ENCODE measurements at regions not wholly inside any gene's neighbourhood (a gene's known extent, or its start where the extent isn't known, plus 50 kb on each side); places are given as distances from the start of the nearest gene placed in this dataset.

- DNase-seq, result no peak
- 50% methylated on average over 2 of the region's 6 CpGs for WGBS (ENCODE audit: insufficient coverage, low lambda C conversion rate)
- Histone ChIP-seq H3K27me3 (ENCODE audit: control insufficient read depth, insufficient read depth, low read length) (no peaks in the 10 kb centered on the region), H3K27ac (ENCODE audit: low read length) (no peak overlapping the region), H3K36me3 (ENCODE audit: control insufficient read depth, insufficient read depth, low read length) (no peaks in the 10 kb centered on the region), H3K4me3 (ENCODE audit: low read length) (no peak overlapping the region), H3K4me1 (ENCODE audit: control insufficient read depth, insufficient read depth, low read length) (peaks cover 18% of the 10 kb centered on the region), H3K9me3 (ENCODE audit: control insufficient read depth, low read depth, low read length) (peaks cover 6% of the 10 kb centered on the region)
Observed at GRCh38 chr13:48594096-48594815, 59.5 kb upstream of the CYSLTR2 start.

- H3K9me3 ChIP-seq (ENCODE audit: control insufficient read depth, low read depth, low read length), result peaks cover 6% of the 10 kb centered on the region
- H3K27ac ChIP-seq (ENCODE audit: low read length), result no peak overlapping the region
- WGBS (ENCODE audit: insufficient coverage, low lambda C conversion rate), result 100% methylated on average over 1 of the region's 7 CpGs
- H3K4me3 ChIP-seq (ENCODE audit: low read length), result no peak overlapping the region
- H3K27me3 ChIP-seq (ENCODE audit: control insufficient read depth, insufficient read depth, low read length), result no peaks in the 10 kb centered on the region
- DNase-seq, result peak; percentile 84 to 86
- no peaks in the 10 kb centered on the region for H3K36me3 ChIP-seq (ENCODE audit: control insufficient read depth, insufficient read depth, low read length)
- H3K4me1 ChIP-seq (ENCODE audit: control insufficient read depth, insufficient read depth, low read length), result peaks cover 15% of the 10 kb centered on the region
Observed at GRCh38 chr13:48595431-48596429, 58.0 kb upstream of the CYSLTR2 start.

- Histone ChIP-seq H3K9me3 (ENCODE audit: control insufficient read depth, low read depth, low read length) (peaks cover 8% of the 10 kb centered on the region), H3K27ac (ENCODE audit: low read length) (no peak overlapping the region), H3K27me3 (ENCODE audit: control insufficient read depth, insufficient read depth, low read length) (no peaks in the 10 kb centered on the region), H3K4me1 (ENCODE audit: control insufficient read depth, insufficient read depth, low read length) (peaks cover 2% of the 10 kb centered on the region), H3K4me3 (ENCODE audit: low read length) (no peak overlapping the region), H3K36me3 (ENCODE audit: control insufficient read depth, insufficient read depth, low read length) (no peaks in the 10 kb centered on the region)
- no peak for DNase-seq
- WGBS (ENCODE audit: insufficient coverage, low lambda C conversion rate), result no CpG with 5 or more reads among the region's 5 CpGs
Observed at GRCh38 chr13:48600374-48601364, 53.1 kb upstream of the CYSLTR2 start.

GRCh38 chr13:48602296-48603016 is 51.3 kb upstream of the CYSLTR2 start:
- 80% methylated on average over 1 of the region's 8 CpGs for WGBS (ENCODE audit: insufficient coverage, low lambda C conversion rate)
- H3K4me1 ChIP-seq (ENCODE audit: control insufficient read depth, insufficient read depth, low read length), result peaks cover 2% of the 10 kb centered on the region
- H3K9me3 ChIP-seq (ENCODE audit: control insufficient read depth, low read depth, low read length), result peaks cover 13% of the 10 kb centered on the region
- H3K4me3 ChIP-seq (ENCODE audit: low read length), result no peak overlapping the region
- no peak overlapping the region for H3K27ac ChIP-seq (ENCODE audit: low read length)
- no peaks in the 10 kb centered on the region for H3K36me3 ChIP-seq (ENCODE audit: control insufficient read depth, insufficient read depth, low read length)
- no peak for DNase-seq
- no peaks in the 10 kb centered on the region for H3K27me3 ChIP-seq (ENCODE audit: control insufficient read depth, insufficient read depth, low read length)

GRCh38 chr13:48603375-48603774 is 50.4 kb upstream of the CYSLTR2 start:
- DNase-seq, result no peak
- no CpG with 5 or more reads among the region's 2 CpGs for WGBS (ENCODE audit: insufficient coverage, low lambda C conversion rate)
- Histone ChIP-seq H3K27me3 (ENCODE audit: control insufficient read depth, insufficient read depth, low read length) (no peaks in the 10 kb centered on the region), H3K4me1 (ENCODE audit: control insufficient read depth, insufficient read depth, low read length) (peaks cover 2% of the 10 kb centered on the region), H3K27ac (ENCODE audit: low read length) (no peak overlapping the region), H3K4me3 (ENCODE audit: low read length) (no peak overlapping the region), H3K36me3 (ENCODE audit: control insufficient read depth, insufficient read depth, low read length) (no peaks in the 10 kb centered on the region), H3K9me3 (ENCODE audit: control insufficient read depth, low read depth, low read length) (peaks cover 13% of the 10 kb centered on the region)

All from large intestine (tissue), 3 donors.